Central memory CD8-positive, alpha-beta T cell (primary cell): ENCODE measurements at regions not wholly inside any gene's neighbourhood (a gene's known extent, or its start where the extent isn't known, plus 50 kb on each side); places are given as distances from the start of the nearest gene placed in this dataset.
A peak's percentile ranks its signal among the peaks of the same experiment; 100 is the strongest.

Source experiments
- ATAC-seq: fragments of 150-1000 bp; cut with Tn5 transposase; replicated peaks from 2 replicates; pipeline ENCODE4 v1.10.0; 2022; ENCODE audit warnings: mild to moderate bottlenecking, moderate FRiP score, moderate number of reproducible peaks; ENCODE audit not compliant: poor library complexity, severe bottlenecking; ENCODE audit errors: extremely low read depth
- DNase-seq, 2 donors: peaks; one replicate each; pipeline ENCODE4 v3.0.0; 2021; ENCODE audit warnings: low spot score in 2 of 2
- H3K27ac Mint-ChIP-seq: one replicate; pipeline ENCODE4 v1.8.0; 2022; ENCODE audit warnings: low read depth, mild to moderate bottlenecking, moderate library complexity, mixed read lengths
- H3K27me3 Mint-ChIP-seq: one replicate; pipeline ENCODE4 v1.8.0; 2022; ENCODE audit warnings: mixed read lengths
- H3K36me3 Mint-ChIP-seq: one replicate; pipeline ENCODE4 v1.8.0; 2022; ENCODE audit warnings: mild to moderate bottlenecking, moderate library complexity, mixed read lengths; ENCODE audit not compliant: insufficient read depth
- H3K4me1 Mint-ChIP-seq: one replicate; pipeline ENCODE4 v1.8.0; 2022; ENCODE audit warnings: mixed read lengths
- H3K4me3 Mint-ChIP-seq: one replicate; pipeline ENCODE4 v1.8.0; 2022; ENCODE audit warnings: mild to moderate bottlenecking, moderate library complexity, mixed read lengths
- H3K9me3 Mint-ChIP-seq: one replicate; pipeline ENCODE4 v1.8.0; 2022; ENCODE audit warnings: mixed read lengths

GRCh38 chr12:91965781-91966180 lies 179.9 kb downstream of the BTG1 start:
- H3K27ac Mint-ChIP-seq: no peak overlapping the region
- H3K4me3 Mint-ChIP-seq: no peak overlapping the region
- H3K4me1 Mint-ChIP-seq: no peaks in the 10 kb centered on the region
- no peak for DNase-seq
- H3K9me3 Mint-ChIP-seq: peaks cover 6% of the 10 kb centered on the region
- no peak for ATAC-seq
- H3K36me3 Mint-ChIP-seq: no peaks in the 10 kb centered on the region
- H3K27me3 Mint-ChIP-seq: no peaks in the 10 kb centered on the region

GRCh38 chr12:91964501-91964900 lies 181.1 kb downstream of the BTG1 start:
- H3K36me3 Mint-ChIP-seq: no peaks in the 10 kb centered on the region
- no peak overlapping the region for H3K27ac Mint-ChIP-seq
- H3K9me3 Mint-ChIP-seq: peaks cover 6% of the 10 kb centered on the region
- DNase-seq (no peak), ATAC-seq (no peak)
- no peak overlapping the region for H3K4me3 Mint-ChIP-seq
- H3K27me3 Mint-ChIP-seq: no peaks in the 10 kb centered on the region
- H3K4me1 Mint-ChIP-seq: no peaks in the 10 kb centered on the region

- Mint-ChIP-seq H3K4me1 (peaks cover 5% of the 10 kb centered on the region), H3K4me3 (no peak overlapping the region), H3K36me3 (no peaks in the 10 kb centered on the region), H3K9me3 (peaks cover 6% of the 10 kb centered on the region), H3K27ac (no peak overlapping the region), H3K27me3 (no peaks in the 10 kb centered on the region)
- ATAC-seq (no peak), DNase-seq (no peak)
Measured at GRCh38 chr12:91959220-91959619, 186.4 kb downstream of the BTG1 start.

GRCh38 chr12:91958816-91959215 lies 186.8 kb downstream of the BTG1 start:
- H3K27me3 Mint-ChIP-seq: no peaks in the 10 kb centered on the region
- no peak for DNase-seq
- peaks cover 5% of the 10 kb centered on the region for H3K4me1 Mint-ChIP-seq
- H3K36me3 Mint-ChIP-seq: no peaks in the 10 kb centered on the region
- no peak overlapping the region for H3K27ac Mint-ChIP-seq
- H3K4me3 Mint-ChIP-seq: no peak overlapping the region
- no peak for ATAC-seq
- peaks cover 6% of the 10 kb centered on the region for H3K9me3 Mint-ChIP-seq

- no peaks in the 10 kb centered on the region for H3K27me3 Mint-ChIP-seq
- DNase-seq (no peak), ATAC-seq (no peak)
- no peaks in the 10 kb centered on the region for H3K9me3 Mint-ChIP-seq
- no peak overlapping the region for H3K4me3 Mint-ChIP-seq
- H3K4me1 Mint-ChIP-seq: peaks cover 5% of the 10 kb centered on the region
- H3K36me3 Mint-ChIP-seq: no peaks in the 10 kb centered on the region
- H3K27ac Mint-ChIP-seq: no peak overlapping the region
Measured at GRCh38 chr12:91954747-91955146, 190.9 kb downstream of the BTG1 start.

- ATAC-seq (no peak), DNase-seq (no peak)
- H3K4me1 Mint-ChIP-seq: peaks cover 5% of the 10 kb centered on the region
- H3K27ac Mint-ChIP-seq: no peak overlapping the region
- H3K27me3 Mint-ChIP-seq: no peaks in the 10 kb centered on the region
- no peak overlapping the region for H3K4me3 Mint-ChIP-seq
- H3K36me3 Mint-ChIP-seq: no peaks in the 10 kb centered on the region
- H3K9me3 Mint-ChIP-seq: no peaks in the 10 kb centered on the region
Measured at GRCh38 chr12:91954326-91954725, 191.3 kb downstream of the BTG1 start.

GRCh38 chr12:91952916-91953315 lies 192.7 kb downstream of the BTG1 start:
- ATAC-seq: no peak
- Mint-ChIP-seq H3K4me1 (peaks cover 18% of the 10 kb centered on the region), H3K36me3 (no peaks in the 10 kb centered on the region)

GRCh38 chr12:91951571-91951970 lies 194.1 kb downstream of the BTG1 start:
- Mint-ChIP-seq H3K27ac (no peak overlapping the region), H3K4me1 (peaks cover 21% of the 10 kb centered on the region), H3K27me3 (no peaks in the 10 kb centered on the region), H3K9me3 (no peaks in the 10 kb centered on the region), H3K36me3 (no peaks in the 10 kb centered on the region), H3K4me3 (no peak overlapping the region)
- DNase-seq: no peak
- no peak for ATAC-seq

More at GRCh38 chr12:91952916-91953315, 192.7 kb downstream of the BTG1 start:
- no peaks in the 10 kb centered on the region for H3K27me3 Mint-ChIP-seq
- no peaks in the 10 kb centered on the region for H3K9me3 Mint-ChIP-seq
- no peak overlapping the region for H3K27ac Mint-ChIP-seq
- H3K4me3 Mint-ChIP-seq: no peak overlapping the region
- no peak for DNase-seq

GRCh38 chr12:91948504-91948903 lies 197.1 kb downstream of the BTG1 start:
- ATAC-seq: peak; percentile 40
- H3K27me3 Mint-ChIP-seq: no peaks in the 10 kb centered on the region
- H3K4me3 Mint-ChIP-seq: no peak overlapping the region
- no peaks in the 10 kb centered on the region for H3K9me3 Mint-ChIP-seq
- no peak for DNase-seq
- peaks cover 16% of the 10 kb centered on the region for H3K4me1 Mint-ChIP-seq
- no peaks in the 10 kb centered on the region for H3K36me3 Mint-ChIP-seq
- peak overlapping the region; percentile 67 for H3K27ac Mint-ChIP-seq

- no peaks in the 10 kb centered on the region for H3K9me3 Mint-ChIP-seq
- DNase-seq: no peak
- no peaks in the 10 kb centered on the region for H3K27me3 Mint-ChIP-seq
- H3K36me3 Mint-ChIP-seq: no peaks in the 10 kb centered on the region
- peaks cover 16% of the 10 kb centered on the region for H3K4me1 Mint-ChIP-seq
- no peak for ATAC-seq
- H3K4me3 Mint-ChIP-seq: no peak overlapping the region
- no peak overlapping the region for H3K27ac Mint-ChIP-seq
Measured at GRCh38 chr12:91947459-91947858, 198.2 kb downstream of the BTG1 start.

- Mint-ChIP-seq H3K36me3 (no peaks in the 10 kb centered on the region), H3K4me3 (no peak overlapping the region), H3K27me3 (no peaks in the 10 kb centered on the region), H3K27ac (peak overlapping the region; percentile 36), H3K4me1 (peaks cover 16% of the 10 kb centered on the region), H3K9me3 (no peaks in the 10 kb centered on the region)
- DNase-seq: no peak
- no peak for ATAC-seq
Measured at GRCh38 chr12:91944637-91945036, 201.0 kb downstream of the BTG1 start.

GRCh38 chr12:91940826-91941570 lies 204.6 kb downstream of the BTG1 start:
- Mint-ChIP-seq H3K36me3 (no peaks in the 10 kb centered on the region), H3K9me3 (no peaks in the 10 kb centered on the region), H3K4me1 (no peaks in the 10 kb centered on the region), H3K4me3 (no peak overlapping the region), H3K27ac (no peak overlapping the region), H3K27me3 (no peaks in the 10 kb centered on the region)
- ATAC-seq (no peak), DNase-seq (no peak)

- ATAC-seq: no peak
- H3K27me3 Mint-ChIP-seq: no peaks in the 10 kb centered on the region
Measured at GRCh38 chr12:91940322-91940721, 205.3 kb downstream of the BTG1 start.

More at GRCh38 chr12:91940322-91940721, 205.3 kb downstream of the BTG1 start:
- DNase-seq: no peak
- H3K9me3 Mint-ChIP-seq: no peaks in the 10 kb centered on the region
- H3K36me3 Mint-ChIP-seq: no peaks in the 10 kb centered on the region
- H3K27ac Mint-ChIP-seq: no peak overlapping the region
- H3K4me1 Mint-ChIP-seq: no peaks in the 10 kb centered on the region
- no peak overlapping the region for H3K4me3 Mint-ChIP-seq
